ENCODE measurements at regions not wholly inside any gene's neighbourhood (a gene's known extent, or its start where the extent isn't known, plus 50 kb on each side); places are given as distances from the start of the nearest gene placed in this dataset.

DNA sequence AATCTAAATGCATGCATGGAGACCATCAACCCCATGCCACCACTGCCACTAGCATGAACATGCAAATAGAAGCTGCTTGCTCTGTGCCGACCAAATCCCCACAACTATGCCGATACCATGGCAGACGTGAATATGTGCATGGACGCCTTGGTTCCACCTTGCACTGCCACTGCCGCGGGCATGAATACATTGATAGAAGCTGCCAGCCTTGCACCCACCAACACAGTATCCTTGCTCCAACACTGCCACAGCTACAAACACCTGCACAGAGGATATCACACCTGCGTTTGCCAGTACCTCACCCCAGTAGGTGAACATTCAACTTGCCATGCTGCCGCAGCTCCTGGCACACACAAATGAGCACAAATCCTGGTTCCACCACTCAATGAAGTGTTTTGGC, 527.4 kb upstream of the REG3G start:
- no peaks in the 10 kb centered on the region for H3K27me3 ChIP-seq (ENCODE audit: control insufficient read depth, insufficient read depth, low read length)
- WGBS (ENCODE audit: insufficient coverage, insufficient read length): no CpG with 5 or more reads among the region's 8 CpGs
- H3K9me3 ChIP-seq (ENCODE audit: control insufficient read depth, insufficient read depth, low read length): no peaks in the 10 kb centered on the region
- H3K36me3 ChIP-seq (ENCODE audit: control insufficient read depth, insufficient read depth, low read length): no peaks in the 10 kb centered on the region
- H3K4me3 ChIP-seq (ENCODE audit: low read length): no peak overlapping the region
- no peaks in the 10 kb centered on the region for H3K4me1 ChIP-seq (ENCODE audit: control insufficient read depth, insufficient read depth, low read length)
- no peak for DNase-seq (ENCODE audit: low read depth, low spot score)
- H3K27ac ChIP-seq (ENCODE audit: low read length): no peak overlapping the region

GRCh38 chr2:78506301-78506700, 519.2 kb upstream of the REG3G start:
- no peak for DNase-seq (ENCODE audit: low read depth, low spot score)
- Histone ChIP-seq H3K4me3 (ENCODE audit: low read length) (no peak overlapping the region), H3K4me1 (ENCODE audit: control insufficient read depth, insufficient read depth, low read length) (no peaks in the 10 kb centered on the region), H3K36me3 (ENCODE audit: control insufficient read depth, insufficient read depth, low read length) (no peaks in the 10 kb centered on the region), H3K27ac (ENCODE audit: low read length) (no peak overlapping the region), H3K27me3 (ENCODE audit: control insufficient read depth, insufficient read depth, low read length) (no peaks in the 10 kb centered on the region), H3K9me3 (ENCODE audit: control insufficient read depth, insufficient read depth, low read length) (no peaks in the 10 kb centered on the region)
- WGBS (ENCODE audit: insufficient coverage, insufficient read length): no CpG with 5 or more reads among the region's 1 CpG

DNA sequence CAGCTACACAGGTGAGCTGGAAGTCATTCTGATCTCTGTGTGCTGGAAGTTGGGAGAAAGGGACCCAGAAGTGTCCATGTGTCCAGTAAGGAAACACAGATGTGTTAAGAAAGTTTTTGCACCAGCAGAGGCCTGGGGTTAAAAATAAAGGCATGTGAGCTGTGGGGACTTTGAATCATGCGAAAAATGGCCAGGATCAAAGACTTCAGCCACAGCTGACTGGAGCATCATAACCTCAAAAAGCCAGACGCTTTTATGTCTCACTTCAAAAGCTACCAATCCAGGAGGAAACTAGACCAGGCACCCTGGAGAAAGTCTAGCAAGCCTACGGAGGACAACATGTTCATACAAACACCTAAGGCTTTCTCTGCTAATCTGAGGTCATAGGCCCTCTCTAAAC, 503.6 kb upstream of the REG3G start:
- WGBS (ENCODE audit: insufficient coverage, insufficient read length): no CpG with 5 or more reads among the region's 3 CpGs
- H3K27me3 ChIP-seq (ENCODE audit: control insufficient read depth, insufficient read depth, low read length): no peaks in the 10 kb centered on the region
- no peak overlapping the region for H3K4me3 ChIP-seq (ENCODE audit: low read length)
- H3K36me3 ChIP-seq (ENCODE audit: control insufficient read depth, insufficient read depth, low read length): no peaks in the 10 kb centered on the region
- no peak overlapping the region for H3K27ac ChIP-seq (ENCODE audit: low read length)
- DNase-seq (ENCODE audit: low read depth, low spot score): no peak
- no peaks in the 10 kb centered on the region for H3K9me3 ChIP-seq (ENCODE audit: control insufficient read depth, insufficient read depth, low read length)
- no peaks in the 10 kb centered on the region for H3K4me1 ChIP-seq (ENCODE audit: control insufficient read depth, insufficient read depth, low read length)

GRCh38 chr2:78532762-78533379, 492.6 kb upstream of the REG3G start:
- no peak for DNase-seq (ENCODE audit: low read depth, low spot score)
- no peaks in the 10 kb centered on the region for H3K36me3 ChIP-seq (ENCODE audit: control insufficient read depth, insufficient read depth, low read length)
- H3K4me1 ChIP-seq (ENCODE audit: control insufficient read depth, insufficient read depth, low read length): no peaks in the 10 kb centered on the region
- H3K27me3 ChIP-seq (ENCODE audit: control insufficient read depth, insufficient read depth, low read length): no peaks in the 10 kb centered on the region
- no peak overlapping the region for H3K27ac ChIP-seq (ENCODE audit: low read length)
- WGBS (ENCODE audit: insufficient coverage, insufficient read length): no CpG with 5 or more reads among the region's 5 CpGs
- H3K4me3 ChIP-seq (ENCODE audit: low read length): no peak overlapping the region
- no peaks in the 10 kb centered on the region for H3K9me3 ChIP-seq (ENCODE audit: control insufficient read depth, insufficient read depth, low read length)

DNA sequence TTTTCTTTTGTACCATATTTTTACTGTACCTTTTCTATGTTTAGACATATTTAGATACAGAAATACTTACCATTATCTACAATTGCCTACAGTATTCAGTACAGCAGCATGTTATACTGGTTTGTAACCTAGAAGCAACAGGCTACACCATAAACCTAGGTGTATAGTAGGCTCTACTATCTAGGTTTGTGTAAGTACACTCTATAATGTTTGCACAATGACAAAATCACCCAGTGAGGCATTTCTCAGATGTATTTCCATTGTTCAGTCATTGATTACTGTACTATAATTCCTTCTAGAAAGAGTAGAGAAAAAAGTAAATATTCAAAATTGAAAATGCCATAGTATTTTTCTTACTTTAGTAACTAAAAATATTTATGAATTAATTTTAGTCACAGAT, 490.1 kb upstream of the REG3G start:
- Histone ChIP-seq H3K27me3 (ENCODE audit: control insufficient read depth, insufficient read depth, low read length) (no peaks in the 10 kb centered on the region), H3K4me1 (ENCODE audit: control insufficient read depth, insufficient read depth, low read length) (no peaks in the 10 kb centered on the region), H3K27ac (ENCODE audit: low read length) (no peak overlapping the region), H3K9me3 (ENCODE audit: control insufficient read depth, insufficient read depth, low read length) (no peaks in the 10 kb centered on the region), H3K36me3 (ENCODE audit: control insufficient read depth, insufficient read depth, low read length) (no peaks in the 10 kb centered on the region), H3K4me3 (ENCODE audit: low read length) (no peak overlapping the region)
- DNase-seq (ENCODE audit: low read depth, low spot score): no peak

- Histone ChIP-seq H3K27me3 (ENCODE audit: control insufficient read depth, insufficient read depth, low read length) (no peaks in the 10 kb centered on the region), H3K27ac (ENCODE audit: low read length) (no peak overlapping the region), H3K9me3 (ENCODE audit: control insufficient read depth, insufficient read depth, low read length) (no peaks in the 10 kb centered on the region), H3K36me3 (ENCODE audit: control insufficient read depth, insufficient read depth, low read length) (no peaks in the 10 kb centered on the region), H3K4me1 (ENCODE audit: control insufficient read depth, insufficient read depth, low read length) (no peaks in the 10 kb centered on the region), H3K4me3 (ENCODE audit: low read length) (no peak overlapping the region)
- no CpG with 5 or more reads among the region's 1 CpG for WGBS (ENCODE audit: insufficient coverage, insufficient read length)
- DNase-seq (ENCODE audit: low read depth, low spot score): no peak
These were observed 487.2 kb upstream of the REG3G start for GRCh38 chr2:78538322-78538721.

DNA sequence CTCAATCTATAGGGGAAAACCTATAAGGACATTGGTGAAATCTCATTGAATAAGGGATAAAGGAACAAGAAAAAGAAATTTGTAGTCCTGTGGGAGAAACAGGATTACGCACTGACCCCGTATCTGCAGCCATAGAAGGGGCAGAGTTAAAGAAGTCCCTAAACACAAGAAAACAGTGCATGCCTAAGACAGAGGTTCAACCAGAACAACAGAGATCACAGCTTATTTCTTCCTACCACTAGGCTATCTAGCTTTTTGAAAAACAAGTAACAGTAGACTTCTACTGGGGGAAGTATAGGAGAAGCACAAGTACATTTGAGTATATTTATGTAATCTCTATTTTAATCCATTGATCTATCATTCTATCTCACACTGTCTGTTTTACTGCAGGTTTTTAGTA, 485.2 kb upstream of the REG3G start:
- Histone ChIP-seq H3K27me3 (ENCODE audit: control insufficient read depth, insufficient read depth, low read length) (no peaks in the 10 kb centered on the region), H3K4me3 (ENCODE audit: low read length) (no peak overlapping the region), H3K9me3 (ENCODE audit: control insufficient read depth, insufficient read depth, low read length) (no peaks in the 10 kb centered on the region), H3K27ac (ENCODE audit: low read length) (no peak overlapping the region), H3K36me3 (ENCODE audit: control insufficient read depth, insufficient read depth, low read length) (no peaks in the 10 kb centered on the region), H3K4me1 (ENCODE audit: control insufficient read depth, insufficient read depth, low read length) (no peaks in the 10 kb centered on the region)
- WGBS (ENCODE audit: insufficient coverage, insufficient read length): no CpG with 5 or more reads among the region's 2 CpGs
- DNase-seq (ENCODE audit: low read depth, low spot score): no peak

DNA sequence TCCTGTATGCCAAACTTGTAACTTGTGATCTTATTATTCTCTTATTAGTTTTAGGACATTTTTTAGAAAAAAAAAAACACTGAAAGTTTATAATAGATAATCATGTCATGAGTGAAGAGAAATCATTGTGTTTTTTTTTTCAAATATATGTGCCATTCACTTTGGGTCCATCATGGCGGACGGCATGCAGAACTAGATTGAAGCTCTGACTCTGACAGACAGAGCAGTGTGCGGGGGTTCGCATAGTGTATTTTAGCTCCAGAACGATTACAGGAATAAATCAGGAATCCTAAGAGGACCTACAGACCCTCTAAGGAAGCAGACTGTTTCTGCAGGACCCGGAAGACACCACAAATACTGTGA, 484.4 kb upstream of the REG3G start:
- H3K4me1 ChIP-seq (ENCODE audit: control insufficient read depth, insufficient read depth, low read length): no peaks in the 10 kb centered on the region
- no peaks in the 10 kb centered on the region for H3K27me3 ChIP-seq (ENCODE audit: control insufficient read depth, insufficient read depth, low read length)
- no peak overlapping the region for H3K4me3 ChIP-seq (ENCODE audit: low read length)
- no peak for DNase-seq (ENCODE audit: low read depth, low spot score)
- WGBS (ENCODE audit: insufficient coverage, insufficient read length): no CpG with 5 or more reads among the region's 6 CpGs
- H3K36me3 ChIP-seq (ENCODE audit: control insufficient read depth, insufficient read depth, low read length): no peaks in the 10 kb centered on the region
- H3K9me3 ChIP-seq (ENCODE audit: control insufficient read depth, insufficient read depth, low read length): no peaks in the 10 kb centered on the region
- no peak overlapping the region for H3K27ac ChIP-seq (ENCODE audit: low read length)

DNA sequence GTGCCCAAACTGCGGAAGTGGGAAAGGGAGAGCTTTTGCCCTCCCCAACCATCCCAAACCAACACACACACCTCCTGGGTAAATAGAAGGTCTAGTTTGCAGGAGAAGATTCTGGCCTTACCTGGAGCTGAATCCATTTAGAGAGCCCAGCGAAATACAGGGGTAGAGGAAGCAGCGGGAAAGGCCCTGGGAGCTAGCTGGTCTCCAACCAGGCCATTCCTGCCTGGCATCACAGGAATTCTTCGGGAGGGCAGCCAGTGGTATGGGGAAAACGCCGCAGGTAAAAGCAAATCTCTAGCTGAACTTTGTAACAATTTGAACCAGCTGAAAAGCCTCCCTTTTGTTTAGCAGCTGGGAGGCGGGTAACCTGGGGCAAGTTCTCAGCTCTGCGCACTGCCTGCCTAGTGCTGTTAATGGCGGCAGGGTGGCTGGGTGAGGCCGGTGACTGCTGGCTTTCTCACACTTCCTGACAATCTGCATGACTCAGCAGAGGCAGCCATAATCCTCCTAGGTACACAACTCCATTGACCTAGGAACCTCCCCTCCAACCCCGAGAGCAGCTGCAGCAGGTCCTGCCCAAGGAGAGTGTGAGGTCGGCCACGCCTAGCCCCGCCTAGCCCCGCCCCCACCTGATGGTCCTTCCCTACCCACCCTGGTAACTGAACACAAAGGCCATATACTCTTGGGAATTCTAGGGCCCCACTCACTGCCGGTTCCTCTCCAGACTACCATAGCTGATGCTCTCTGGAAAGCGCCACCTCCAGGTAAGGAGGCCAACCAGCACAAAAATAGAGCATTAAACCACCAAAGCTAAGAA, 483.8 kb upstream of the REG3G start:
- no peak for DNase-seq (ENCODE audit: low read depth, low spot score)
- H3K27ac ChIP-seq (ENCODE audit: low read length): no peak overlapping the region

GRCh38 chr2:78546843-78547242, 478.7 kb upstream of the REG3G start:
- H3K27me3 ChIP-seq (ENCODE audit: control insufficient read depth, insufficient read depth, low read length): no peaks in the 10 kb centered on the region
- no peak overlapping the region for H3K27ac ChIP-seq (ENCODE audit: low read length)
- no peaks in the 10 kb centered on the region for H3K9me3 ChIP-seq (ENCODE audit: control insufficient read depth, insufficient read depth, low read length)
- no peaks in the 10 kb centered on the region for H3K4me1 ChIP-seq (ENCODE audit: control insufficient read depth, insufficient read depth, low read length)
- H3K4me3 ChIP-seq (ENCODE audit: low read length): no peak overlapping the region
- no CpG with 5 or more reads among the region's 14 CpGs for WGBS (ENCODE audit: insufficient coverage, insufficient read length)
- no peaks in the 10 kb centered on the region for H3K36me3 ChIP-seq (ENCODE audit: control insufficient read depth, insufficient read depth, low read length)
- DNase-seq (ENCODE audit: low read depth, low spot score): no peak

More for the DNA sequence above, 483.8 kb upstream of the REG3G start:
- Histone ChIP-seq H3K36me3 (ENCODE audit: control insufficient read depth, insufficient read depth, low read length) (no peaks in the 10 kb centered on the region), H3K27me3 (ENCODE audit: control insufficient read depth, insufficient read depth, low read length) (no peaks in the 10 kb centered on the region), H3K4me1 (ENCODE audit: control insufficient read depth, insufficient read depth, low read length) (no peaks in the 10 kb centered on the region), H3K9me3 (ENCODE audit: control insufficient read depth, insufficient read depth, low read length) (no peaks in the 10 kb centered on the region), H3K4me3 (ENCODE audit: low read length) (no peak overlapping the region)
- no CpG with 5 or more reads among the region's 17 CpGs for WGBS (ENCODE audit: insufficient coverage, insufficient read length)

DNA sequence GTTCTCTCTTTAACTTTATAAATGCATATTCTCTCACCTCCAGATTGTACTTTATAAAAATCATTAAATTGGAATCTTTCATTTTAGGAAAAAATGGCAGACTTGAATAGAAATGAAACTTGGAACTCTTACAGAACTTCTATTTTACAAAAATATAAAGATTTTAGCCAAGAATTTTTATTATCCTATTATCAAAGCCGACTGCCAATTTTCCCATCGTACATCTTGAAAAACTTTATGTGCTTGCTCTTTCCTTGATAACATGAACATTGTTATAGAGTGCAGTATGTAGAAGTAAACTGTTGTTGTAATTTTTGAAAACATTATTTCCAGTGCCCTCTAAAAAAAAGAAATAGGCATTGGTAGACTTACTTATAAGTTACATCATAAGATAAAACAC, 475.7 kb upstream of the REG3G start:
- no peak overlapping the region for H3K4me3 ChIP-seq (ENCODE audit: low read length)
- no peaks in the 10 kb centered on the region for H3K27me3 ChIP-seq (ENCODE audit: control insufficient read depth, insufficient read depth, low read length)
- no CpG with 5 or more reads among the region's 2 CpGs for whole genome bisulfite sequencing (ENCODE audit: insufficient coverage, insufficient read length)
- H3K36me3 ChIP-seq (ENCODE audit: control insufficient read depth, insufficient read depth, low read length): no peaks in the 10 kb centered on the region
- no peak for DNase-seq (ENCODE audit: low read depth, low spot score)
- no peaks in the 10 kb centered on the region for H3K9me3 ChIP-seq (ENCODE audit: control insufficient read depth, insufficient read depth, low read length)
- no peaks in the 10 kb centered on the region for H3K4me1 ChIP-seq (ENCODE audit: control insufficient read depth, insufficient read depth, low read length)
- H3K27ac ChIP-seq (ENCODE audit: low read length): no peak overlapping the region

Measured in iPS DF 6.9 (cell line).